DMS 273 (cell line): ENCODE measurements at regions not wholly inside any gene's neighbourhood (a gene's known extent, or its start where the extent isn't known, plus 50 kb on each side); places are given as distances from the start of the nearest gene placed in this dataset.

Experiments
- DNase-seq: peaks from one replicate; lab custom pipeline; 2025; ENCODE audit not compliant: unreplicated experiment; lab: John Stamatoyannopoulos, UW

DNA sequence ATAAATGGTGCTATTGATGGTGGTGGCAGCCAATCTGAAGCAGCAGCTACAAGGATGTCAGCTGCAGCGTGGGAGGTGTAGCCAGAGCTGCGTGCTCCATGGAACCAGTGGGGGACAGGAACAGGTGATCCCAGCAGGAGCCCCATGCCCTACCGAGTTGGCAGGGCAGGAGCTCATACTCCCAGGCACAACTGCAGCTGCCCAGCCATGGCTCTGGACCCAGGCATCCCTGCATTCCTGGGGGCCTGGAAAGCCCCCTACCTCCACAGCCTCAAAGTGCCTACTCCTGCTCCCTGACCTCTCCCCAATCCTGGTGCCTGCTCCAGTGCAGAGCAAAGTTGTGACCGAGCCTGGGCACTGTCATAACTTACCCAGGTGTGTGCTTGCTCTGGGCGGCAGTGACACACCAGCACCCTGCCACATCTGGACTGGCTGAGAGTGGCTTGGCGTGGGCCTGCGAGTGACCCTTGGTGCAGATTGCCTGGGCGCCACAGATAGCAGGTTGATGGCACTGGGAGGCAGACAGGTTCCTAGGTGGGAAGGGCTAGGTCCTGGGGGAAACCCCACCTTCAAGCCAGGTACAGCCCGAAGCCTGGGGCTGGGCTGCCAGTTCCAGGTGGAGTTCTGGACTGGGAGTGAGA, 101.1 kb downstream of the DCAF12L2 start:
- no peak for DNase-seq

DNA sequence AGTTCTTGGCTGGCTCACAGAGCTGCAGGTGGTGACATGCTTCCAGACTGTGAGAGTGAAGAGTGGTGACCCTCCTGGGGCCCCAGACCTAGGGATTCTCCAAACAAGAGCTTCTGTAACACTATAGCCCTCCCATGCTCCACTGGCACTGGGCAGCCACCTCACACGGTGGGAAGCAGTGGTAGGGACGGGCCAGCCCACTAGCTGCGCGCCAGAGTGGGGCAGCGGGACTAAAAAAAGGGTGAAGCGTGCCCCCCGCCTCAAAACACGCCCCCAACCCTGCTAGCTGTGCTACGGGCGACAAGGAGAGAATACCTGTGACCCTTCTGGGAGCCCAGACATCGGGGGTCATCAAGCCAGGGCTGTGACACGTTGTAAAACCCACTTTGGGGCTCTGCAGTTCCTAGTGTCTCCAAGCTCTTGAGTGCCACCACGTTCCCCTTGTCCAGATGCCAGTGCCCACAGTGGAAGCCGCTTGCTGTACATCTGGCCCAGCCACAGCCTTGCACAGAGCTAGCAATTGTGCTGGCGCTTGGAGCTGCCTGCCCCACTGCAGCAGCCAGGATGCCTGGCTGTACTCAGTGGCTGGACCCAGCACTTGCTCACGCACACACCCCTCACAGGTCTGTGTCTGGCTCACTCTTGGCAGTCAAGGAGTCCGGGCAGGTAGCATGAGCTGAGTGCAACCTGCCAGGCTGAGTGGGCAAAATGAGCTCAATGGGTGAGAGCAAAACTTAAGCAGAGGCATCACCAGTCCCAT, 100.0 kb downstream of the DCAF12L2 start:
- no peak for DNase-seq
